Spleen (tissue), 11 donors: ENCODE measurements at regions not wholly inside any gene's neighbourhood (a gene's known extent, or its start where the extent isn't known, plus 50 kb on each side); places are given as distances from the start of the nearest gene placed in this dataset.

Experiments used
- DNase-seq: peaks from one replicate; pipeline ENCODE4 v3.0.0-alpha.2; 2020
- H3K27ac ChIP-seq, 8 donors: fragments of 200-600 bp; sonication (generic) in 7 of 8; 1 replicate in 4 of 8; 2 replicates in 4 of 8; pipeline versions ENCODE4 v1.5.0 to v1.8.0; 2016 to 2021; ENCODE audit warnings: inconsistent platforms in 4 of 8, mild to moderate bottlenecking in 4 of 8, moderate library complexity in 1 of 8
- H3K27me3 ChIP-seq, 7 donors: fragments of 200-600 bp; sonication (generic) in 6 of 7; replicated peaks in 1 of 7; 1 replicate in 4 of 7; 2 replicates in 3 of 7; pipeline versions ENCODE4 v1.5.0 to v1.8.0; 2016 to 2021; ENCODE audit warnings: inconsistent platforms in 3 of 7, mild to moderate bottlenecking in 1 of 7
- H3K36me3 ChIP-seq, 6 donors: fragments of 200-600 bp; sonication (generic) in 5 of 6; 1 replicate in 4 of 6; 2 replicates in 2 of 6; pipeline versions ENCODE4 v1.5.0 to v1.8.0; 2016 to 2021; ENCODE audit warnings: inconsistent platforms in 2 of 6
- H3K4me1 ChIP-seq, 6 donors: fragments of 200-600 bp; sonication (generic) in 5 of 6; 1 replicate in 3 of 6; 2 replicates in 3 of 6; pipeline versions ENCODE4 v1.5.0 to v1.8.0; 2016 to 2021; ENCODE audit warnings: inconsistent platforms in 3 of 6
- H3K4me3 ChIP-seq, 8 donors: fragments of 200-600 bp; sonication (generic) in 7 of 8; 1 replicate in 4 of 8; 2 replicates in 4 of 8; pipeline versions ENCODE4 v1.5.0 to v1.8.0; 2016 to 2021; ENCODE audit warnings: inconsistent platforms in 4 of 8, mild to moderate bottlenecking in 4 of 8, moderate library complexity in 2 of 8
- H3K9me3 ChIP-seq, 8 donors: fragments of 200-600 bp; sonication (generic) in 7 of 8; 1 replicate in 4 of 8; 2 replicates in 4 of 8; pipeline versions ENCODE4 v1.5.0 to v1.8.0; 2016 to 2021; ENCODE audit warnings: inconsistent platforms in 4 of 8
- CTCF ChIP-seq, 11 experiments: fragments of 200-600 bp in 7 of 11; fragments of 450-650 bp in 4 of 11; sonication (generic) in 4 of 11; IDR thresholded peaks in 8 of 11; conservative IDR thresholded peaks in 3 of 11; 1 replicate in 7 of 11; 2 replicates in 4 of 11; pipeline versions ENCODE4 v1.4.0 to v1.8.0; 2016 to 2021; ENCODE audit warnings: antibody characterized with exemption in 11 of 11, inconsistent platforms in 4 of 11, mild to moderate bottlenecking in 1 of 11
- POLR2A ChIP-seq, 3 donors: fragments of 450-650 bp; IDR thresholded peaks; one replicate each; pipeline ENCODE4 v1.5.1; 2017; ENCODE audit warnings: antibody characterized with exemption in 3 of 3, mild to moderate bottlenecking in 1 of 3
- POLR2AphosphoS5 ChIP-seq, 3 donors: sonication (generic); formaldehyde crosslinking; IDR thresholded peaks; one replicate each; pipeline ENCODE4 v1.5.1; 2017; ENCODE audit warnings: antibody characterized with exemption in 3 of 3
- WGBS, 5 donors: extraction: QIAGEN DNeasy Blood & Tissue Kit in 3 of 5; methylation state at CpG; one replicate each; pipeline versions ENCODE4 v1.1.5 to v1.1.7; 2013 to 2018; 5-methylcytosine and 5-hydroxymethylcytosine counted together
- intact Hi-C: fragments of 100-400 bp; cut with DNase I; formaldehyde crosslinking; loops from one replicate; pipeline ENCODE4 v1.15.0; 2023; ENCODE audit warnings: low total_unique reads
- donor health status: healthy with polysubstance abuse.
- donor health status: DM: no; HTN: no; CAD: no; lungs with moderate emphysema.
- donor health status: DM: no; HTN: no; CAD: no.
- donor health status: Bipolar disorder and iron deficiency.
- donor health status: healthy.
- donor health status: DM: no; HTN: no; CAD: no.
- donor health status: DM: yes; HTN: yes; CAD: no.

GRCh38 chr2:65498396-65498795 is 66.0 kb upstream of the SPRED2 start:
- Histone ChIP-seq H3K9me3 (no peaks in the 10 kb centered on the region), H3K27ac (no peak overlapping the region), H3K4me3 (no peak overlapping the region), H3K36me3 (no peaks in the 10 kb centered on the region), H3K27me3 (no peaks in the 10 kb centered on the region), H3K4me1 (no peaks in the 10 kb centered on the region)
- 86 to 98% (median 93%) methylated on average over 4 of the region's 4 CpGs for WGBS, 5 donors
- DNase-seq: no peak
- intact Hi-C loops: no loop called here
- TF ChIP-seq POLR2AphosphoS5 (IDR thresholded peaks at IDR 0.05): no peak
- TF ChIP-seq POLR2A (IDR thresholded peaks at IDR 0.05): no peak
- TF ChIP-seq CTCF (IDR thresholded peaks at IDR 0.05 in 8 of 11, conservative IDR thresholded peaks at IDR 0.05 in 3 of 11): no peak

GRCh38 chr2:65495251-65495877 is 63.0 kb upstream of the SPRED2 start:
- DNase-seq: no peak
- Histone ChIP-seq H3K4me3 (no peak overlapping the region), H3K36me3 (no peaks in the 10 kb centered on the region), H3K27ac (no peak overlapping the region), H3K9me3 (peaks cover 0 to 3% (median 0%) of the 10 kb centered on the region in 8 donors), H3K4me1 (peaks cover 0 to 4% (median 0%) of the 10 kb centered on the region in 6 donors), H3K27me3 (no peaks in the 10 kb centered on the region)
- intact Hi-C loops: no loop called here
- TF ChIP-seq POLR2AphosphoS5 (IDR thresholded peaks at IDR 0.05): no peak
- no peak for TF ChIP-seq POLR2A (IDR thresholded peaks at IDR 0.05)
- no peak for TF ChIP-seq CTCF (IDR thresholded peaks at IDR 0.05 in 8 of 11, conservative IDR thresholded peaks at IDR 0.05 in 3 of 11)
- 69 to 91% (median 85%) methylated on average over 4 of the region's 4 CpGs for WGBS, 5 donors

- WGBS, 5 donors: 82 to 96% (median 93%) methylated on average over 3 of the region's 3 CpGs
- DNase-seq: no peak
- Histone ChIP-seq H3K4me1 (peaks cover 0 to 4% (median 0%) of the 10 kb centered on the region in 6 donors), H3K4me3 (no peak overlapping the region), H3K36me3 (no peaks in the 10 kb centered on the region), H3K9me3 (peaks cover 0 to 8% (median 0%) of the 10 kb centered on the region in 8 donors), H3K27me3 (no peaks in the 10 kb centered on the region), H3K27ac (no peak overlapping the region)
- intact Hi-C loops: no loop called here
- TF ChIP-seq POLR2A (IDR thresholded peaks at IDR 0.05): no peak
- no peak for TF ChIP-seq POLR2AphosphoS5 (IDR thresholded peaks at IDR 0.05)
- no peak for TF ChIP-seq CTCF (IDR thresholded peaks at IDR 0.05 in 8 of 11, conservative IDR thresholded peaks at IDR 0.05 in 3 of 11)
Measured at GRCh38 chr2:65494078-65494477, 61.7 kb upstream of the SPRED2 start.

- TF ChIP-seq CTCF (IDR thresholded peaks at IDR 0.05 in 8 of 11, conservative IDR thresholded peaks at IDR 0.05 in 3 of 11): no peak
- TF ChIP-seq POLR2AphosphoS5 (IDR thresholded peaks at IDR 0.05): no peak
- TF ChIP-seq POLR2A (IDR thresholded peaks at IDR 0.05): no peak
- no peak for DNase-seq
- H3K36me3 ChIP-seq: no peaks in the 10 kb centered on the region
- no peak overlapping the region for H3K27ac ChIP-seq
- WGBS, 5 donors: 39 to 66% (median 57%) methylated on average over 7 of the region's 7 CpGs
- H3K4me1 ChIP-seq: peaks cover 0 to 4% (median 0%) of the 10 kb centered on the region in 6 donors
- H3K9me3 ChIP-seq: peaks cover 0 to 27% (median 10%) of the 10 kb centered on the region in 8 donors
- no peak overlapping the region for H3K4me3 ChIP-seq
- peaks cover 0 to 6% (median 0%) of the 10 kb centered on the region in 7 donors for H3K27me3 ChIP-seq
- intact Hi-C loops: no loop called here
Measured at GRCh38 chr2:65491381-65491905, 59.0 kb upstream of the SPRED2 start.
